NCI-H2029 treated with DMSO at 0.1 percent for 48 hours (cell line): ENCODE measurements at regions not wholly inside any gene's neighbourhood (a gene's known extent, or its start where the extent isn't known, plus 50 kb on each side); places are given as distances from the start of the nearest gene placed in this dataset.

Experiments
- DNase-seq: peaks from one replicate; lab custom pipeline; 2025; lab: John Stamatoyannopoulos, UW

DNA sequence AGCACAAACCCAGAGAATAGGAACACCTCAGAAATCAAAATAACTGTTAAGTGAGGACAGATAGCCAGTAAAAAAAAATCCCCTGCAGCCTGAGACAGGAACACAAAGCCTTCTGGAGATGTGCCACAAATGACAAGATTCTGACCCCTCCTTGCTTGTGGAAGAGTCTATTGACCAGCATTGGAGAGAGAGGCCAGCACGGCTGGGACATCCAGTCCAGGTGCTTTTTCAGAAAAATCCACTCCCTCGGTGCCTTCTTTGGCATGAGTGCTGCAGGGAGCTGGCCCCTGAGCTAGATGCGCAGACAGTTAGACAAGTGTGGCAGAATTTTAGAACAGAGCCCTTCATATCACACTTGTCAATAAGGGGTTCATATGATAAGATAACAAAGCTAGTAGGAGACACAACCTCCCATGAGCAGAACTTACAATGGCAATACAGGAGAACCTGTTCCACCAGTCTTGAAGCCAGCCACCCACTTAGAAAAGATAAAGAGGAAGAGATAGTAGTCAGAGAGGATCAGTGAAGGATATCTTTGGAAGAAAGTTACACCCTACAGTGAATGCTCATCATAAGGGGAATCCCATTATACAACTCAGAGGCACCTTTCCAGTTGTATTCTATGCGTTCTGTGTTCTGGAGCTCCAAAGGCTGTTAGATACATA is 298.4 kb downstream of the TLE1 start:
- DNase-seq = peak; percentile 36

DNA sequence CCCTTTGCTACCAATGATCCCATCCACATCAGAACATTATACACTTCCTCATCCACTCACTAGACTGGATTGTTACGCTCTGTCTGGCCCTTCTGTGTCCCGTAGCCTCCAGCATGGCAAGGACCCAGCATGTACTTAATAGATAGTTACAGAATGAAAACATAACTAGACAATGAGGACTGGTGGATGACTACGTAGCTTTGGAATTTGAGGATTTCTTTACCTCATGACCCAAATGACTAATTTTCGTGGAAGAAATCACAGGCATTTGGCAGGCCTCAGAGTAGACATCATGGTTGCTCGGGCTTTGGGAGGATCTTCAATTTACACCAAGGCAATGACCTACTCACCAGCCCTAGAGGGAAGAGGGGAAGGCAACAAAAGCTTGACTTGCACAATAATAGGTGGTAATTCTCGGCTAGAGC is 299.8 kb downstream of the TLE1 start:
- DNase-seq = no peak

GRCh38 chr9:81388831-81389230 is 300.5 kb downstream of the TLE1 start:
- DNase-seq = no peak

- no peak for DNase-seq
These were observed 301.8 kb downstream of the TLE1 start for GRCh38 chr9:81387360-81388106.

DNA sequence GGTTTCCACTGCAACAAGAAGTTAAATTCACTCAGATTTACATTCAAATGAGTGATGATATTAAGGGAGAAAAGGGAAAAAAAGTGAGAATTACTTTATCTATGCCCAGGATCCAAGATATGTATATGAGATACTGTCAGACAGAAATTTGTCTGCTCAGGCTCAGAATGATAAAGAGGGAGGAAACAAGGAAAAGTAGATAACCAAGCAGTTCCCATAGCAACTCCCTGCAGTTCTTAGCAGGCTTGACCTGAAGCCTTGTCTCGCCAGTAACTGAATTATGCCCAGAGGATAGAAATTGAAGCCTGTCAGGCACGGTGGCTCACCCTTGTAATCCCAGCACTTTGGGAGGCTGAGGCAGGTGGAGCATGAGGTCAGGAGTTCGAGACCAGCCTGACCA is 304.4 kb downstream of the TLE1 start:
- DNase-seq = no peak

DNA sequence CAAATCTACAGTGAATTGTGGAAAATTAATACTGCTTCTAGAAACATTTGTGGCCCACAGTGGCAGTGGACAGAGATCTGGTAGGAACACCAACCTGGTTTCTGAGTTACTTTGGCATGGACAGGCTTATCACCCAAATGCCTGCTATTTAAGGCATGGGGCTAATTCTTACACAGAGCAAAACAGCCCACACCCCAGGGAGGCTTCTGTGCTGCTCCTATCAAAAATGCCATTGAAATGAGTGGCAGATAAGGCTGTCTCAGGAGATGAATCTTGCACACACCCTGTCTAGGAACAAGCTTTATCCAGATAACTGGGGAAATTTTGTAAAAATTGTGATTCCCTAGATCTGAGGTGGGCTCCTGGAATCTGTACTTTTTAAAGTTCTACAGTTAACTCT is 307.1 kb downstream of the TLE1 start:
- no peak for DNase-seq

GRCh38 chr9:81381694-81382093 is 307.7 kb downstream of the TLE1 start:
- no peak for DNase-seq

DNA sequence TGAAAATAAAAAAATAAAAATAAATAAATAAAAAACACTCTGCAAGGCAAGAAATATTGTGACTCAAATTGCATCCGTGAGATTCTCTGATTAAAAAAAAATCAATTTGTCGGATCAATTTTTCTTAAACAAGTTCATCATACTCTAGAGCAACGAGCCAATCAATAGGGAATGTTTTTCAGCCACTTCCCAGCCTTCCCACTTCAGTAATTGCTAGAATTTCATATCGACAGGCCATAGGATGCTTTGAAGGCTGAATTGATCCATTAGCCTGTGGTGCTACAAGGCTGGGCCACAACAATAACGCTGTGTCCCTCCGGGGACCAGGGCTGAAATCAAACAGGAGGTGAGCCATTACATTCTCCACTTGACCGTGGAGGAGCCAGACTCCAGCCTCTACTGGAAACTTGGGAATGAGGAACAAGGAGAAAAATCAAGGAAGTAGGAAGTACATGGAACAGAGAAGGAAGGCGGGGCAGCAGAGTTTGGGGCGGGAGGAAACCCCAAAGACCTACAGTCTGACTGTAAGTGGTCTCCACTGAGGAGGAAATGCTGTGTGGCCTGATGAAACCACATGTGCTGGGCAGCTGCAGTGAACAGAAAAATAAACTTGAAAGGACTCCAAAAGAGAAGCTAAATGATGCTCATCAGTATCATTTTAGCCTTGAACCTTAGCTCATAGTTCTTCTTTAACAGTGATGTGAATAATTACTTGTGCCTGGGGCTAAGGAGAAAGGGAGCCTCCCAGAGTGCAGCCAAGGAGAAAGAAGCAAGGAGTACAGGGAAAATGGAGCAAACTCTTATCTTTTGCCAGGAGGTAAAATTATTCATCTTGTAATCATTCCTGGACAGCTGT is 308.6 kb downstream of the TLE1 start:
- no peak for DNase-seq

- no peak for DNase-seq
These were observed 309.7 kb downstream of the TLE1 start for GRCh38 chr9:81379655-81380054.

DNA sequence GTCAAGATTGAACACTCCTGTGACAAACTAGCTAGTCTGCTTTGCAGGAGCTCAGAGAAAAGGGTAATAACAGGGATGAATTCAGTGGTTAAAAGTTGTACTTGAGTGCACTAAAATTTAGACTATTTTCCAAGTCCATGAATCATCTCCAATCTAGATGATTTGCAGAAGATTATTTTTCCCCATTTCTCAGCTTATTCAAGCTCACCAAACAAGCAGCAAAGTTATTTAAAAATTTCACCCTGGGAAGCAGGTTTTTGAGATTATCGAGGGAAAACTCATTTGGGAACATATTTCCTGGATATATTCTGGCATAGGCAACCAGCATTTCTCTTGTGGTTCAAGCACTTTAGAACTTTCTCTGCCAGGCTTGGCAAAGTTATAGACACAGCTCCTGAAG is 311.4 kb downstream of the TLE1 start:
- no peak for DNase-seq

DNA sequence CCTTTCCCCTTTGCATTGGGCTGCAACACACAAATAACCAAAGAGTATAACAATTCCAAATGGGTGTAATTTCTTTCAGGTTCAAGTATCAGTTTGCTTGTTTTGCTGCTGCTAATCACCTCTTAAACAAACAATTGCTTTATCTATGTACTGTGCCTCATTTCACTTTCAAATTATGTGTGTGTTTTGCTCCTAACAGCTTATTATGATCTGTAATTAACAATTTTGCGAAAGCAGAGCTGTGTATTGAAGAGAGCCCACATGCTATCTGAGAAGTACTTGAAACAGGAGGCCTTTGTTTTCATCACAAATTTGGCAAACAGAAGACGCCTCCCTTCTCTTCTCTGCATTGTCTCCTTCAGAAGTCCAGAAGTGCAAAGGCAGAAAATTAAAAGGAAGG is 312.0 kb downstream of the TLE1 start:
- DNase-seq = peak; percentile 42

DNA sequence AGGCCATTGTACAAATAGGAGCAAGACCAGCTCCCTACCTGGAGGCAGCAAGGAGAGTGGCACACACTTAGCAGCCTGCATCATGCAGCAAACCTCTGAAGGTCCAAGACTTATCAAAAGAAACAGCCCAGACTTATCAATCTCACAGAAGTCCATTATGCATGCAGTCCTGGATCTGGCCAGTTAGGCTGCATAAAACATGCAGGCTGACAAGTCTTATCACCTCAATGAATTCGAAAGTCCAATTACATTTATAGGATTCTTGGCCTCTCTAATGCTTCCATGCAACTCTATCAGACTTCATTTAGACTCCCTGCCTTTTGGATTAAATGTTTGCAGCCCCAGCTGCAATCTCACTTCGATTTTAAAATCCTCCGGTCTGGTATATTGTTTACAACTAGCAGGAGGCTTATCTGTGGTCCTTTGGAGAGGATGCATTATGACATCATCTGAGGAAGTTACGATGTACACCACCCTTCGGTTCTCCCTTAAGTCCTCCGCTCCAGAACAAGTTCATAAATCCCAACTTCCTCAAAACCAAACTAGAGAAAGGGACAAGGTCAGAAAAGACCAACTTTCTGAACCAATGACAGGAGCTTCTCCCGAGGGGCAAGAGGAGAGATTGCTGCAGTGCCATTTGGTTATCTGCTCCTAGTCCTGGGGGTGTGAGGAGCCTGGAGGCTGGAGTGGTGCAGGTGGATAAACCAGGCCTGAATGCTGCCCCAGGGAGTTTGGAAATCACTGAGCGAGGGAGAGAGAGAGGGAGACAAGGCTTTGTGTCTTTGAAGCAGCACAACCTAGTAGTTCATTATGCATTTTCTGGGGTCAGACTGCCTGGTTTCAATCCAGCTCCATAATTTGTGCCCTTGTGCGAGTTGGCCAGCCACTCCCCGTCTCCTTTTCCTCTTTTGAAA is 313.9 kb downstream of the TLE1 start:
- no peak for DNase-seq

DNA sequence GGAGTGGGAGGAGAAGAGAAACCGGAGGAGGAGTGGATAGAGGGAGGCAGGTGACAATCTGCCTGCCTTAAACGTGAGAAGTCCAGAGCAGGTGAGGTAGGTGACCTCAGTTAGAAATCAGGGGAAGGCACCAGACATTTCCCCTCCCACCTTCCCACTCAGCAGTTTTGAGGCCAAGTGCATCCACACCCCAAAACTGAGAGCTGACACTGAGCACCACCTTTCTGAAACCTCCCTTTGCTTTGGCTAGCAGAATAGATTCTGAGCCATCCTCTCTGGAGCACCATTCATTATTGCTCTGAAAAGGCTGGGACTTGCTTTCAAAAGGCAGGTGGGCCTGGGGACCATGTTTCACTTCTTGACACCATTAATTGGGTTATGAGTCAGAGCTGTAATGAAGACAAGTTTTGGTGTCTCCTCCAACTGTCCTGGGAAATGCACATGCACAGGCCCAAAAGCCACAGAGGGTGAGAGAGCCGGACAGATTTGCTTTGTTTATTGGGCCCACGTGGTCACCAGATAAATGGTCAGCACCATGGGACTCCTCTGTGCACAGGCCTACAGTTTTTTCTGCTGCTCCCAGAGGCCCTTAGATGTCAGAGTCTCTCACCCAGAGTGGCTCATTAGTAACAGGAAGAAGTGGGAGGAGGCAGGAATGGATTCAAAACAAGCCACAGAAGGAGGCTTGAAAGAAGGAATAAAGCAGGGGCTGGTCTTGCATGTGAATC is 314.7 kb downstream of the TLE1 start:
- no peak for DNase-seq

DNA sequence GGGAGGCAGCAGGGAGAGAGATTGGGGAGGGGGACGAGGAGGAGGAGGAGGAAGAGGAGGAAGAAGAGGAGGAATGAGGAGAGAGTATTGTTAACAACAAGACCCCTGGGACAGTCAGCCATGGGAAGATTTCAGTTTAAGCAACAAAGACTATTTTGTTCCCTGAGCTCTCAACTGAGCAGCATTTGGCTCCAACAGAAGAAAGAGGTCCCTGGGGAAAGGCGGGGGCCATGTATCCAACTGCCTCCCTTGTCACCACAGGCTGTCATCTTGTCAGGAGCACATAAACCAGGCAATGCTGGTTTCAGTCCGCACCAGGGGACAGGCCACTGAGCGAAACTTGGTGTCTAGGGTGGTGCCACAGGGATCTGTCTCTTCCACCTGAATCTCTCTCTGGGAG is 316.1 kb downstream of the TLE1 start:
- no peak for DNase-seq

DNA sequence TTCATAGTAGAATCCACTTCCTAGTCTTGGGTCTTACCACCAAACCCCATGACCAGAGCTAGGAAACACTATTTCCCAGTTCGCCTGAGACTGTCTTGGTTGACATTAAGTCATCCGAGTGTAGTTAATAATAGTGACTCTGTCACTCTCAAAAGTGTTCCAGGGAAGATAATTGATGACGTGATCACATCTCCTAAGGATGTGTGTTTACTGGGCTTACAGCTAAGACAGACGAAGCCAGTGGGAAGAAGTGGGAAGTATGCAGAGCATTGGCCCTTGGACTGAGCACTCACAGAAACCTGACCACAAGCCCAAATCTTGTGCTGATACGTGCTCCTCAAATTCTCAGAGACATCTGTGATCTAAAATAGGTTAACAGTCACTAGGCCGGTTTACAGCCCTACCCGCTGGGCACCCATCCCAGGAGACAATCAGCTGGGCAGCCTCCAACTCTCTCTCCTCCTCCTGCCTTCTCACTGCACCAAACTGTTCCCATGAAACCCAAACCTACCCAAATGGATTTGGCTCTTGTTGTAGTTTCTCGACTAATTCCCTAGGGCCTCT is 316.6 kb downstream of the TLE1 start:
- DNase-seq = no peak

DNA sequence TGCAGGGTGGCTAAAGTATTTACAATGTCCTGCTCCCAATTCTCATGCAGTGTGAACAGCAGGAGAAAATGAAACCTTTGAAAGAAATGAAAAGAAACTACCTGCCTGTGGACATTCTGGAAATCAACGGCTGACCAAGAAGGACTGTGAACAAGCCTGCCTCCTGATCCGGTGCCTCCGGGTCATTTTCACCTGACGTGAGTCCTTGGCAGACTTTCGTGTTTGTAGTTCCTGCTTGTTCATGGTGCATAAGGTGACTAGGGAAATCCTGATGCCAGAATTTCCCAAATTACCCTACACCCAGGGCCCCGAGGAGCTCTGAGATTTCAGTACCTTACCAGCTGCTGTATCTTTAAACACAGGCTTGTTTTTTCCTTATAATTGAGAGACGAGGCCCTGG is 317.5 kb downstream of the TLE1 start:
- no peak for DNase-seq

GRCh38 chr9:81370650-81371049 is 318.7 kb downstream of the TLE1 start:
- no peak for DNase-seq

DNA sequence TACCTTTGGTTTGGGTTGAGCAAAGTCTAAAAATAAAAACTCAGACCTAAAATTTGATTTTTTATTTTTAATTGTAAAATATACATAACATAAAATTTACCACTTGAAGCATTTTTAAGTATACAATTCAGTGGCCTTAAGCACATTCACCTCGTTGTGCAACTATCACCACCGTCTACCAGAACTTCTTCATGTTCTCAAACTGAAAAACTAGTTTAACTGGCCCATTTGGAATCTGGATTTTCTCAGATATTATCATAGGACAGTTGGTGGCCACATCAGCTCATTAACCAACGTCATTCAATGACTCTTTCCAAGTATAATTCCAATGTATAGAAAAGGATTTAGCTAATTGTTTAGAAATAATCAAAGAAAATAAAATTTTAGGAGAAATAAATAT is 319.3 kb downstream of the TLE1 start:
- no peak for DNase-seq

DNA sequence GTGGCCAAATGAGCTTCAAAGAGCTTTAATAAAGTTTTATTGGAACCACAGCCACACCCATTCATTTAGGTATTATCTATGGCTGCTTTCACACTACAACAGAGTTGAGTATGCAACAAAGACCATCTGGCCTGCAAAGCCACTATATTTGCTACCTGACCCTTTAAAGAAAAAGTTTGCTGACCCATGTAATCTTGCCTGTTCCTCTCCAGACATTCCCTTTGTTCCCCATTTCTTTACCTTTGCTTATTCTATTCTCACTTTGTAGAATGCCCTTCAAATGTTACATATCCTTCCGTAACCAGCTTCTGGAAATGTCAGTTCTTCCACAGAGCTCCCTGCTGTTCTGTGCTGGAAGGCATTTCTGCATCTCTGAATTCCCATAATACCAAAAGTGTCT is 320.2 kb downstream of the TLE1 start:
- no peak for DNase-seq

DNA sequence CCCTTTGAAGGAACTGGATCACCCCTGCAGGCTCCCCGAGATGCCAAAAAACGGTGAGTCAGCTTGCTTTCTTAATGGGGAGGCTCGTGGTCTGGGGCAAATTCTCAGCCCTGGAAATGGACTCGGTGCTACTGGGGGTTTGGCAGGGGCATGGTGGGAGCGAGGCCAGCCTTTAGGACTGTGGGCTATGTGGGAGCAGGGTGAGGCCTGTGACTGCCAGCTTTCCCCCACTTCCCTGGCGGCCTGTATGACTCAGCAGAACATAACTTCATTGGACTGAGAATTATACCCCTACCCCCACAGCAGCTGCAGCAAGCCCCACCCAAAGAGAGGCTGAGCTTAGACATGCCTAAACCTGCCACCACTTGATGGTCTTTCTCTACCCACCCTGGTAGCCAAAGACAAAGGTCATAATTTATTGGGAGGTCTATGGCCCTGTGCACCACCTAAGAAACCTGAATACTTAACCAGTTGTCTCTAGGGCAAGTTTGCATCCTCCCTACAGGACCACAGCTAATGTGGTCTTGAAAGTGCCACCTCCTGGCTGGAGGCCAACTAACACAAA is 325.3 kb downstream of the TLE1 start:
- no peak for DNase-seq

- no peak for DNase-seq
These were observed 328.1 kb downstream of the TLE1 start for GRCh38 chr9:81361296-81361695.
